HUDEP-2 (cell line): ENCODE measurements at regions not wholly inside any gene's neighbourhood (a gene's known extent, or its start where the extent isn't known, plus 50 kb on each side); places are given as distances from the start of the nearest gene placed in this dataset.

Experiments
- DNase-seq, 76 experiments: peaks; one replicate each; lab custom pipeline; 2025; ENCODE audit not compliant: unreplicated experiment in 76 of 76; lab: John Stamatoyannopoulos, UW

DNA sequence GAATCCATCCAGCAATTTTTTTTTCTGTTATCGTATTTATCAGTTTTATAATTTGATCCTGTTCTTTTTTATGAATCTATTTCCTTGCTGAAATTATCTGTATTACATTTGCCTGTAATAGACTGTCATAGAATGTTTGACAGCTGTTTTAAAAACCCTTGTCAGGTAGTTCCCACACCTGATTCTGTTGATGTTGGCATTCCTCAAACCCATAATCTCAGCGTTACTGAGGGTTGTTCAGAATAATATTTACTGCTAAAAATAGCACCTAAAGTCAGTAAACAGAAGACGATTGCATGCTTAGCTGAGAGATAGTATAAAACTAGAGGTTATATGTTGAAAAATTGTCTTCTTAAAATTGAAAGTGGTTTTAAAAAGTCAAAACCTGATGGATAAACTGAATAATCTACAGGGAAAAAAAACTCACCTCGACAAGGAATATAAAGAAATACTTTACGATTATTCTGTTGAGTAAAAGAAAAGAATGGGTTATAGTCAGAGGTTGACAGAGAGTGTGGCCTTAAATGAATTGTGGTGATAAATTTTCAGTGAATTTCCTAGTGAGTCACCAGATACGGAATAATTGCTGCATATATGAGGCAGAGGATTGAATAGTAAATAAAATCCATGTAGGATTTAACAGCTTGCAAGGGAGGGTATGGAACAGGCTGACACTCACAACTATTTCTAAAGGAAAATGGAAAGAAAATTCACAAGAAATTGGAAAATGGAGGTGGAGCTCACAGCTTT is 824.1 kb upstream of the IGFBP3 start:
- DNase-seq = no peak

DNA sequence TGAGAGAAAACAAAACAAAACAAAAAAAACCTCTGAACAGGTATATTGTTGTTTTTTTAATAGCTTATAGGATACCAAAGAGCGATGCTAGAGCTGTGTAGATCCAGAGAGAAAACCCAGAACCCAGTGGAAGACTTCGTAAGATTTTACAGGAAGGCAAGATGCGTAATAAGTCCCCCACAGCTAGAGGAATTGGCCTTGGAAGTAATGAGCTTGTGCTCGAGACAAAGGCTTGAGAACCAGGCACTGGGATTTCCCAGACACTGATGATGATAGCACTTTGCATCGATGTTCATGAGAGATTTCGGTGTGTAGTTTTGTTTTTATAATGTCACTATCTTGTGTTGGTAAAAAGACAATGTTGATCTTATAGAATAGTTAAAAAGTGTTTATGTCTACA is 821.5 kb upstream of the IGFBP3 start:
- DNase-seq = no peak

DNA sequence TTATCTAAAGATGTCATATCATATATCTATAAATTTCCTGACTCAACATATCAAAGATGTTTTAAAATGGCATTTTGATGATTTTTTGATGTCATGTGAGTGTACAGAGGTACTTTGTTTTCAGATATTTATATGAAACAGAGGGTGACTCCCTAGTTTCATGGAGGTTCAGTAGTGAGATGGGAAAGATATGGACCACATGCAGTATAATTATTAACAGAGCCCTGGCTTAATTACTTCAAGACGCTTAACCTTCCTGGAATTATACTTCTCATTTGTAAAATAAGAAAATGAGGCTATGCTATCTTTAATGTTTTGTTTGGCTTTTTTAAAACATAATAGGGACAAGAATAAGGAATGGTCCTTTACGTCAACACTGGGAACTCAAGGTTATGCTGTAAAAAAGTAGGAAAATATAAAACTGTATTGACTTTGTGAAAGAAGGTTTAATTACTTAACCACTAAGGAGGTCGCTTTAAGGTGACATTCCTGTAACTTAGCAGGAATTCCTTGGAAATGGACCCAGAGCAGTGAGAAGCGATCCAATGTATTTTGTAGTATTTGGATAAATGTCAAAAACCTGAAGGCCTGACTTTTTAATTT is 821.0 kb upstream of the IGFBP3 start:
- DNase-seq = no peak

DNA sequence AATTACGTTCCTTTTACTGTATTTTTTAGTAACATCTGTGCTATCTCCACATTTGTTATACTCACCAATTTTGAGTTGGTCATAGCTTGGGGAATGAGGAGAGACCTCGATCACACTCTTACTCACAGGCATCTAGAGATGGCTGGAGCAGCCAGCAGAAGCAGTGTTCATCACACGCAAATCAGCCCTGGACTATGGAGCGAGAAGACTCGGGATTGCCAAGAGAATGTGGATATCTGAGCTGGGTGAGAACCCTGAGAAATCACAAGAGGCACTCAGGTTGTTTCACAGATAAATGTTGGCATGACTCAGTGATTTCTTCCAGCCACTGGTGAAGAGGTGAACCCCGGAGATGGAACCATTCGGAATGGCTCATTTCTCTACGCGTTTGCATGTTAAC is 820.1 kb upstream of the IGFBP3 start:
- no peak for DNase-seq

DNA sequence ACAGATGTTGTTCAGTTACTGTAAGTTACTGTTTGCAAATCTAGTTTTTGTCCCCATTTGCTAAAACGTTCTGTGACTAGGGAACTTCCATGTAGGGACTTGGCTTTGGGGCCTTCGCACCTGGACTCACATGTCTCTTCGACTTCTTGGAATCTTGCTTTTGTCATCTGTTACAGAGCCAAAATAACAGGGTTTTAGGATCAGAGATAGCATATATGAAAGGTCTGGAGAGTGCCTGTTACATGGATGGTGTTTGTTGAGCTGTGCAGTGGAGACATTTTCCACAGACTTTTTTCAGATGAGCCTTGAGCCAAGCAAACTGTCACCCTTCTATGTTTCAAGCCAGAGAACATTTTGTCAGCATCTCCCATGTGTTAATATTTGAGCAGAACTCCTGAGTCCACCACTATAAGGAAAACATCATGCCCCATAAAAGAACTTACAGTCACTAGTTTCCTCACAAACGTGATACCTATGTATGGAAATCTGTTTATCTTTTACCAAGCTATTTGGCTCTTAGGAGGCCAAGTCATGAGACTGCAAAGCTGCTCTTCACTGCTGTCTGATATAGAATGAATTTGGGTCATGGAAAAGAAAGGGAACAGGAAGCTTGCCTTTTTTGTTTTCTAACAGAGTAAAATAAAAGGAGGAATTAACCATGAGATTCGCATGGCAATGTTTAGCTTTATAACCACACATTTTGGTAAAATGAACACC is 818.6 kb upstream of the IGFBP3 start:
- no peak for DNase-seq

DNA sequence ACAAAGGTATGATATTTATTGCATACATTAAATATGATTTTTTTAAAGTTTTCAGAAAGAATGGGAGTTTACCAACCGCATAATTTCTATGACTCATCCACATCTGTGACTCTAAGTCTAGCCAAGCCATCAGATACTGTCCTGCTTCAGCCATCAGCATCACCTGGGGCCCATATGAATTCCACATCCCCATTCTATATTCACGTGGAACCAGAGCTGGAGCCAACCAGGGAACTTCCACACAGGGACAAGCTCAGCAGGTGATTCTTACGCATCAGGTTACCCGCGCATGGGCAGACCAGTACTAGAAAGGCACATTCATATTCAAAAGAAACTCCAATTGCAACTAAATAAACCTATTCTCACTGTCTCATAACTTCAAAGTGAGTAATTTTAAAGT is 817.7 kb upstream of the IGFBP3 start:
- no peak for DNase-seq

DNA sequence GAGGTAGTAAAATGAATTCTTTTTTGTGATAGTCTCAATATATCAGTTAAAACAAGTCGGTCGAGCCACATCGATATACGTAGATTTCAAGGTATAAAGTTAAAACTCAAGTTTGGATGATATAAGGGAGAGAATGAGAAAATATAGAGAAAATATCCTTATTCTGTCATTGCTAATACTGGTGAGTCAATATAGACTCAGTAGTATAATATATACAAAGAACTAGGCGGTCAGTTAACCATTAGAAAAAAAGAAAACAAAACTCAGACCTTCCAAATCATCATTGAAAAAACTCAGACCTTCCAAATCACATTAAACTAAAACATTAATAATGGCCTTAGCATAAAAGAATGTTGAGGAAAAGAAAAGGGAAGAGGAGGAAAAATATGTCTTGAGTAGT is 817.1 kb upstream of the IGFBP3 start:
- no peak for DNase-seq

DNA sequence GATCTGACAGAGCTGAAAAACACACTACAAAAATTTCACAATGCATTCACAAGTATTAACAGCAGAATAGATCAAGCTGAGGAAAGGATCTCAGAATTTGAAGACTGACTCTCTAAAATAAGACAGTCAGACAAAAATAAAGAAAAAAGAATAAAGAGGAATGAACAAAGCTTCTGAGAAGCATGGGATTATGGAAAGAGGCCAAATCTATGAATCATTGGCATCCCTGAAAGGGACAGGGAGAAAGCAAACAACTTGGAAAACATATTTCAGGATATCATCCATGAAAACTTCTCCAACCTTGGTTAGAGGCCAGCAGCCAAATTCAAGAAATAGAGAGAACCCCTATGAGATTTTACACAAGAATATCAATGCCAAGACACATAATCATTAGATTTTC is 804.8 kb upstream of the IGFBP3 start:
- no peak for DNase-seq

DNA sequence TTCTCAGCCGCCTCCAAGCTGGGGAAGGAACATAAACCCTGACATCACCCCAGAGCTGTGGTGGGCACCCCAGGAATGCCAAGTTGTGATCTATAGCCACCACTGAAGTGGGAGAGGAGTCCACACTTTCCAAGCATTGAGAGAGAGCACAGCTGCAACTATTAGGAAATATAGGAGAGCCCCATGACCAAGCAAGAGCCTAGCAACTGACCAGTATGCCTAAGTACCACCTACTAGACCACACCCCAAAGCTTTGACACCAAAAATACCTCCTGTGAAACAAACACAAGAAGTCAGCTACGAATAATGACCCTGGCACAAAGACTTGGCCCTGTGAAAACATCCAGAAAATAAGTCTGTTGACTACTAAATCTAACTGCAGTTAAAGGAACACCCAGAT is 804.1 kb upstream of the IGFBP3 start:
- DNase-seq = no peak

DNA sequence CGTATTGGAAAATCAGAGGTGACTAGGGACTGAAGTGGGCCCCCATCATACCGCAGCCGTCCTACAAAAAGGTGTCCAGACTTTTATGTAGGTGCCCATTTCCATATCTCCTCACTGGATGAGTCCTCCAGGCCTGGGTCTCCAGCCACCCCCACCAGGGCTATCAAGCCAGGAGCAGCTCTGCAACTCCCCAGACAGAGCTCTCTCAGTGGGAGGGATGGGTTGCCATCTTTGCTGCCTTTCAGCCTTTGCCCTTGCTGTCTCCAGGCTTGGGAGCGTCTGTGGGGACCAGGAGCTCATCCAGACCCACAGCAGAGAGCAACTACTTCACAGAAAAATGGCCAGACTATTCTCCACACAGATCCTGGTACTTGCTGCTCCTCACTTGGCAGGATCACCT is 802.7 kb upstream of the IGFBP3 start:
- DNase-seq = no peak

DNA sequence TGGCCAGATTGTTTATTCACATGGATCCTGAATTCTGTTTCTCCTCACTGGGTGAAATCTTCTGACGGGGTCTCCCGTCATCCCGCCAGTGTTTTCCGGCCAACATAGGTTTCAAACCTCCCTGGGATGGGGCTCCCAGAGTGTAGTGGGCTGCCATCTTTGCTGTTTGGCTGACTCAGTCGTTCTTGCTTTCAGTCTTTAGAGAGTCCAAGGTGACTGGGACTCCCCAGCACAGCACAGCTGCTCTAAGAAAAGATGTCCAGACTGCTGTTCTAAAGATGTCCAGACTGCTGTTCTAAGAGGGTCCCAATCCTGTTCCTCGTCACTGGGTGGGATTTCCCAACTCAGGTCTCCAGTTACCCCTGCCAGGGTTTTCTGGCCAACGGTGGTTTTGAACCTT is 801.9 kb upstream of the IGFBP3 start:
- DNase-seq = no peak

DNA sequence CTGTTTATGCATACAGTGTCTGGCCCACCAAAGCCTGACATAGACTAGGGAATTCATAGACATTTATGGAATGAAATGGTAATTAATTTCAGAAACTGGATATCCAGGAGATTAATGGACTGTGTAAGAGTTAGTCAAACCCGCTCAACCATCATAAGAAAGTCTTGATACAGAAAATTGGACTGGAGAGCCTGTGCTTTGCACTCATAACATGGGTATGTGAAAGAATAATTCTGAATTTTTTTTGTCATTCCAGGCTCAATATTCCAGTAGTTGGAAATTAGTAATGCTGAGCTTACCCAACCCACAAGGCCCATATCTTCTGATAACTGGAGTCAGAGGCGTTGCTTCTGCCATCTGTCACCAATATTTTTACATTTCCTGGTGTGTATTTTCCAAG is 799.7 kb upstream of the IGFBP3 start:
- no peak for DNase-seq

DNA sequence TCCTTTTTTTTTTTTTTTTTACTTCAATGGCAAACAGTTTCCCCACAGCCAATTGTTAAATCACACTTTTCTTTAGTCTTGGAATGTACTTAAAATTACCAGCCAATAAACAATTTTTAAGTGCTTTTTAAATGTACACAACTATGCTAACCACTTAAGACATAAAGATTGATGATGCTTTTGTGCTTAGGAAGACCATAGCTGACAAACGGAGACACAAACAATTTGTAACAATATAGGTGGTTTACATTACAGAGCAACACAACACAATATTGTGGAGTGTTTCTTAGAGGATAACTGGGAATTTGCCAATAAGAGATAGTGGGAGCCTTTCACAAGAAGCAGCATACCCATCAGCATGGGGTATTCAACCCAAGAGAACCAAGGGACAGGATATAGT is 798.5 kb upstream of the IGFBP3 start:
- DNase-seq = no peak

DNA sequence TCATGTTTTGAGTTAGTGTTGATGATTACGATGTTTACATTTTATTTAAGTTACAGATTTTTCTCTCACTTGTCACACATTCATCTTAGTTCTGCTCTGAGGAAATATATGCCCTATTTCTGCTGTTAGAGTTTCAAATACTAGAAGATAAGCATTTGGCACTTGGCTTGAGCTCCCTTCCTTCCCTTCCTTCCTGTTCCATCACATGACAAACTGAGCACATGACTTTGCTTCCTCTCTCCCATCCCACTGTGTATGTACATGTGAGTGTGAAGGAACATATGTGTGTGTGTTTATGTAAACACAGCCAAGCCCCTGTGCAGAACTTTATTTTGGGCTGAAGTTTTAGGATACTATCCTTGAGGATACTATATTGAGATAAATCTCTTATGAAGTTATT is 795.9 kb upstream of the IGFBP3 start:
- no peak for DNase-seq

DNA sequence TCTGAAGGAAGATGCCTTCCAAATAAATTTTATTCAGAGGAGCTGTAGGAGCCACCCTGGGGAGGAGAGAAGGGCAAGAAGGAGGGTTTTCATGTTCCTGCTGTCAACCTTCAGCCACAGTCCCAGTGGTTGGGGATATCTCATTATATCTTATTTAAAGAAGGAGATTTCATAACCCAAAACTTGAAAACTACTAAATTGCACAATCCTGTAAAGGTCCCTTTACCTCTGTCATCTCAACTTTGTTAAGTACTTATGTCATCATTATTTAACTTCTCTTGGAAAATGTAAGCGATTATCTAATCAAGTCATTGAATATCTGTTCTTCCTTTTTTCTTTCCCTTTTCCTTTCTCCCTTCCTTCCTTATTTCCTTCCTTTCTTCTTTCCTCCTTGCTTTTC is 794.5 kb upstream of the IGFBP3 start:
- DNase-seq = no peak

DNA sequence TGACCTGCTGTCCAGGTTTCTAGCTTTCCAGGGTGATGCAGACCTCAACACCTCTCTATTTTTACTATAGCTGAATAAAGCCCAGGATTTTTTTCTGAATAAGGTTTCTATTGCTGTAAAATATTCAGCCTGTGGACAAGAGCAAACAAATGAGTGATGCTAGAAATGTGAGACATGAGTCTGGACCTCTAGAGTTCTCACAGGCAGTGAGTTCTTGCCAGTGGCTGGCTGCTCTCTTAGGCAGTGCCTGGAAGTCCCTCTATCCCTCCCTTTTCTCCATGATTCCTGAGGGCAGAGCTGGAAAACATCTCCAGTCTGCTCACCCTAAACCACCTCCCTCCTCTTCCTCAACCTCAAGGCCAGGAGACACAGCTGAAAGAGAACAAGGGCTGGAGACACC is 793.8 kb upstream of the IGFBP3 start:
- DNase-seq = no peak

DNA sequence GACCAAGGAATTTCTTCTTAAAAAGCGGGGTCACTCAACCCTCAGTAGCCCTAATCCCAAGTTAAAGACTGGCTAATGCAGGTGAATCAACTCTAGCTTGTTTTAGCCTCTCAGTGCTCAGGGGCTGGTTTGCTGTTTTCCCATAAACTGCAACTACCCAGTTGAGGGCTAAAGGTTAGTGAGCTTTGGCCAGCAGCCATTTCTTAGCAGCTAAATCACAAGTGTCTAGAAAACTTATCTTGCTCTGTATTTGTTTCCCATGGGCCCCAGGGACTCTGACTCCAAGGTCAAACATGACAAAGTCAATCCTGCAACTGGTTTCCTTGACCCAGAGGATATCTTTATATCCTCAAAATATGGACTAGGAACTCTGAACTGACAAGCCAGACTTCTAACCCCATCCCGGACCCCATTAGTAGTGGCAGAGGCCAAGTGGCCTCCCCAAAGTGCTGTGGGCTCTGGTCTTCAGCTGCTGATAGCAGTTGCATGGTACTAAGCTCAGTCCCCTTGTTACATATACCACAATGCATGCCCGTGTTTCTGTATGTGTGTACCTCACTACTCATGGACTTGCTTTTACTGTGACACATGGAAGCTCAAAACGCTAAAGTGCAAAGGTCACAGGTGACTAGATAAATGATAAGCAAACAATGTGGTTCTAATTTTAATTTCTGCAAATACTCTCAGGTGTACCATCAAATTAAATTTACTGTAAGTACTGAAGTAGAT is 793.0 kb upstream of the IGFBP3 start:
- no peak for DNase-seq

DNA sequence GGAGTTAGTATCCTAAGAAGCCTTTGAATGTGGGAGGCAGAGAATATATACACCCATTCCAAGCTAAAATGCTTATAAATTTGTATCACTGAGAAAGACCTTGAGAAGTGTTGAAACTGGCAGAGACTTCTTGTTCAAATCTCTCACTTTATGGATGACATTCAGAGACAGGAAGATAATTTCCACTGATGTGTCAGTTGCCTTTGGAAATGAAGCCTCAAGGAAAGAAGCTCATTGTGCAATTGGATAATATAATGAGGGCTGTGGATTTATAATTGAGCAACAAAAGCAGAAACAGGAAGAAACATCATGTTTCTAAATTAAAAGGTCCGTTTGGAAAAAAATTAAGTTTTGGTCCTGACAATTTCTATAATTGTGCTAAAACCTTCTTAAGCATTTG is 789.9 kb upstream of the IGFBP3 start:
- no peak for DNase-seq

DNA sequence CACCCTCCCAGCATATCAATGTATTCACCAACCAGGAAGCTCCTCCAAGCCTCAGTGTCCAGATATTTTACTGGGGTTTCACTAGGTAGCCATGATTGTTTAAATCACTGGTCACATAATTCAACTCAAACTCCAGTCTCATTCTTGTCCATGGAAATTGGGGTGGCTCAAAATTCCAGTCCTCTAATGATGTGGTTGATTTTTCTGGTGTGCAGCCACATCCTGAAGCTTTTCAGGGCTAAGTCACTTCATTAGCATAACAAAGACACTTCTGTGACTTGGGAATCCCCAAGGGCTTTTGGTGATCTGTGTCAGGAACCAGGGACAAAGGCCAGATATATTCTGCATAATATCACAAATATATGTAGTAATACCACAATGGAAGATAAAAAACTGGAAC is 786.9 kb upstream of the IGFBP3 start:
- DNase-seq = no peak

DNA sequence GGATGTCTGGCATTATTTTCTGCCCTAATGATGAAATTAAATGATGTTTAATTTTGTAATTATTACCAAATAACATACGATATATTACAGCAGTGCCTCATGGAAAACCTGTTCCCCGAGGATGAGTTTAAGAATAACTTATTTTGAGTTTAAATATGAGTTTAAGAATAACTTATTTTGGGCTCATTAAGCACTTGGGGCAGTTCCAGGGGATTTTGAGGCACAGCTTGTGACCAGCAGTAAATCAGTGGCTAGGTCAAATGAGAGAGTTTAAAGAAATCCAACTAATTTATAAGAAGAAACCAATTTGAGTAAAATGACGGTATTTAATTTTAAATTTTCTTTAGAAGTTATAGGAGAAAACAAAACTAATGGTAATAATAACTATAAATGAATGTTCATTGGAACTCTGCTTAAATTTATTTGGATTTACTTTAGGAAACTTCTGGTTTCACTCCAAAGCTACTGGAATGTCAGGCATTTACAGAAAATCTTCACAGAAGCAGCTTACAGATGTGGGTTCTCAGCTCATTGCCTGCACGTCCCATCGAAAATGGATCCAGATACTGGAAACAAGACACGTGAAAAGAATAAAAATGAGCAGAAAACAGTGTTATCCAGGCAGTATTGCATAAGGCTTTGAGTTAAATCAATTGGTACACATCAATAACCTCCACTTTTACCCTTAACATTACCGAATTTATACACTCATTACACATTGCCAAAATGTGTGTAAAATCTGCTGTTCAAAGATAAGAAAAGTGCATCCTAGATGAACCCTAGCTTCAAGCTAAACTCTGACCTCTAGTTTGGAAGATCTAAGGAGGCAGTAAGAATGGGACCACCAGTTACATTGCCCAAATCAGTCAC is 784.5 kb upstream of the IGFBP3 start:
- no peak for DNase-seq

DNA sequence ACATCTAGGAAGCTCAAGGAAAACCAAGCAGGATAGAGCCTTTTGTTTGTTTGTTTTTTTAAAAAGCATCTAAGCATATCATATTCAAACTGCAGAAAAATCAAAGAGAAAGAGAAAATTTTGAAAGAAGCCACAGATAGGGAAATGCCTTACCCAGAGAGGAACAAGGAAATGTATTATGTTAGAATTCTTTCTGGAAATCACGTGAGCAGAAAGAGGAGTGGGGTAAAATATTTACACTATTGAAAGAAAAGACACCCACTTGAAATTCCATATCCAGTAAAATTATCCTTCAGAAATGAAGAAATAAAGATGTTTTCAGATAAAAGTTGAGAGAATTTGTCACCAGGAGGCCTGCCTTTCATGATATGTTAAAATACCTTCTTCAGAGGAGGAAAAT is 775.7 kb upstream of the IGFBP3 start:
- DNase-seq = no peak
